GM12872 (cell line): ENCODE measurements at regions not wholly inside any gene's neighbourhood (a gene's known extent, or its start where the extent isn't known, plus 50 kb on each side); places are given as distances from the start of the nearest gene placed in this dataset.

Experiments used
- CTCF ChIP-seq: IDR thresholded peaks from 3 replicates; pipeline ENCODE4 v1.5.1; 2011; ENCODE audit warnings: low read depth, mild to moderate bottlenecking, low read length, moderate library complexity; ENCODE audit not compliant: insufficient read depth

GRCh38 chr3:124496061-124496460 is 234.2 kb upstream of the UMPS start:
- TF ChIP-seq CTCF, result no peak

- TF ChIP-seq CTCF, result no peak
These were observed 232.8 kb upstream of the UMPS start for GRCh38 chr3:124497487-124497886.

GRCh38 chr3:124498891-124499290 is 231.4 kb upstream of the UMPS start:
- TF ChIP-seq CTCF, result no peak

GRCh38 chr3:124504332-124505059 is 225.8 kb upstream of the UMPS start:
- no peak for TF ChIP-seq CTCF

GRCh38 chr3:124509884-124510283 is 220.4 kb upstream of the UMPS start:
- TF ChIP-seq CTCF, result no peak

GRCh38 chr3:124510290-124510689 is 220.0 kb upstream of the UMPS start:
- no peak for TF ChIP-seq CTCF

GRCh38 chr3:124512881-124513609 is 217.2 kb upstream of the UMPS start:
- no peak for TF ChIP-seq CTCF
